GM12878 (cell line): ENCODE measurements at regions not wholly inside any gene's neighbourhood (a gene's known extent, or its start where the extent isn't known, plus 50 kb on each side); places are given as distances from the start of the nearest gene placed in this dataset.

Experiments used
- ATAC-seq: fragments of 200-7000 bp; cut with Tn5 transposase; 3 replicates; pipeline ENCODE4 v1.9.1; 2020; ENCODE audit warnings: mild to moderate bottlenecking, moderate library complexity
- BruUV-seq: library from RNA; stranded (reverse); fragments of 400-500 nt; replicated peaks from 2 replicates; lab custom pipeline; 2021; lab: Mats Ljungman, UMichigan
- CTCF ChIA-PET: fragments of 300-600 bp; sonication (Branson Sonifier 250); formaldehyde crosslinking; extraction: SDS; loops from one replicate; lab custom pipeline; 2021; ENCODE audit warnings: inconsistent platforms; lab: Yijun Ruan, JAX
- POLR2A ChIA-PET: fragments of 350-600 bp; formaldehyde crosslinking; extraction: SDS; loops from one replicate; lab custom pipeline; 2021; ENCODE audit warnings: inconsistent platforms; lab: Charles Lee
- RAD21 ChIA-PET: fragments of 300-600 bp; sonication (Branson Sonifier 250); formaldehyde crosslinking; loops from one replicate; lab custom pipeline; 2023; ENCODE audit warnings: antibody characterized with exemption; ENCODE audit not compliant: unreplicated experiment; lab: Charles Lee
- SMC1A ChIA-PET: fragments of 300-600 bp; sonication (Branson Sonifier 250); formaldehyde crosslinking; loops from one replicate; lab custom pipeline; 2023; ENCODE audit not compliant: unreplicated experiment, uncharacterized antibody; lab: Charles Lee
- DNase-seq: peaks from one replicate; pipeline ENCODE4 v3.0.0-alpha.2; 2011; ENCODE audit warnings: low read depth, low spot score
- FAIRE-seq: peaks from 3 replicates; lab custom pipeline; 2011; peaks lifted over from hg19 to GRCh38; lab: Jason Lieb, UNC
- H2AFZ ChIP-seq: 2 replicates; pipeline ENCODE4 v1.6.0; 2011; ENCODE audit warnings: low read depth, low read length, control low read depth; ENCODE audit not compliant: control insufficient read depth
- H3K27ac ChIP-seq: 2 replicates; pipeline ENCODE4 v1.5.1; 2011; ENCODE audit warnings: control low read depth; ENCODE audit not compliant: control insufficient read depth, insufficient read depth
- H3K27me3 ChIP-seq, 2 experiments: replicated peaks in 1 of 2; 2 replicates each; pipeline versions ENCODE4 v1.6.0 to v1.6.1; 2011; ENCODE audit warnings: low read length in 1 of 2; ENCODE audit not compliant: control insufficient read depth in 2 of 2, insufficient read depth in 2 of 2
- H3K36me3 ChIP-seq, 2 experiments: 2 replicates each; pipeline ENCODE4 v1.5.1; 2011; ENCODE audit warnings: low read length in 1 of 2; ENCODE audit not compliant: control insufficient read depth in 2 of 2, insufficient read depth in 2 of 2
- H3K4me1 ChIP-seq: 2 replicates; pipeline ENCODE4 v1.6.1; 2011; ENCODE audit warnings: mild to moderate bottlenecking, low read length, moderate library complexity, mixed read lengths; ENCODE audit not compliant: control insufficient read depth, insufficient read depth
- H3K4me2 ChIP-seq: 2 replicates; pipeline ENCODE4 v1.6.0; 2011; ENCODE audit warnings: control low read depth; ENCODE audit not compliant: control insufficient read depth, insufficient read depth
- H3K4me3 ChIP-seq: fragments of 200-600 bp; sonication (generic); 2 replicates; pipeline ENCODE4 v1.5.1; 2016
- H3K79me2 ChIP-seq: 2 replicates; pipeline ENCODE4 v1.6.0; 2011; ENCODE audit warnings: low read length; ENCODE audit not compliant: control insufficient read depth, insufficient read depth
- H3K9ac ChIP-seq: 2 replicates; pipeline ENCODE4 v1.8.0; 2011; ENCODE audit warnings: low read length, control low read depth, mixed read lengths; ENCODE audit not compliant: control insufficient read depth, insufficient read depth
- H3K9me3 ChIP-seq: replicated peaks from 3 replicates; pipeline ENCODE4 v1.5.1; 2011; ENCODE audit warnings: mild to moderate bottlenecking, low read length; ENCODE audit not compliant: control insufficient read depth, insufficient read depth
- H4K20me1 ChIP-seq: 2 replicates; pipeline ENCODE4 v1.6.0; 2011; ENCODE audit not compliant: control insufficient read depth, insufficient read depth
- BCLAF1 ChIP-seq: fragments of 450-650 bp; IDR thresholded peaks from 2 replicates; pipeline ENCODE4 v1.6.1; 2017; ENCODE audit warnings: antibody characterized with exemption, mild to moderate bottlenecking, moderate library complexity
- BRCA1 ChIP-seq: IDR thresholded peaks from 2 replicates; pipeline ENCODE4 v1.6.1; 2011; ENCODE audit warnings: low read depth, low read length, improper control_type of control experiment
- CHD4 ChIP-seq: fragments of 200-600 bp; sonication (generic); IDR thresholded peaks from 2 replicates; pipeline ENCODE4 v1.6.1; 2016; ENCODE audit warnings: mild to moderate bottlenecking
- HDGF ChIP-seq: fragments of 450-650 bp; IDR thresholded peaks from 2 replicates; pipeline ENCODE4 v1.6.1; 2016; ENCODE audit warnings: antibody characterized with exemption
- MYB ChIP-seq: fragments of 150-350 bp; IDR thresholded peaks from 2 replicates; pipeline ENCODE4 v1.6.1; 2014; ENCODE audit warnings: mild to moderate bottlenecking, low read depth, low read length, borderline replicate concordance
- SMAD1 ChIP-seq: fragments of 450-650 bp; IDR thresholded peaks from 2 replicates; pipeline ENCODE4 v1.6.1; 2018; ENCODE audit warnings: mild to moderate bottlenecking, low read depth; ENCODE audit not compliant: partially characterized antibody
- WGBS: methylation state at CpG from one replicate; pipeline ENCODE4 v1.1.6; 2016; ENCODE audit warnings: low lambda C conversion rate; ENCODE audit not compliant: insufficient replicate concordance, insufficient coverage; ENCODE audit errors: missing lambda C conversion rate; 5-methylcytosine and 5-hydroxymethylcytosine counted together
- in situ Hi-C: fragments of 300-500 bp; cut with MboI; formaldehyde crosslinking; loops from 9 replicates; pipeline ENCODE4 v1.14.3; 2018; ENCODE audit warnings: mixed read lengths
- intact Hi-C: fragments of 100-400 bp; cut with micrococcal nuclease; formaldehyde crosslinking; loops from one replicate; pipeline ENCODE4 v1.14.2; 2022; ENCODE audit not compliant: unreplicated experiment

GRCh38 chr7:16356301-16356958, 64.9 kb downstream of the CRPPA start:
- BruUV-seq = no TSS peak
- FAIRE-seq (no peak), DNase-seq (no peak)

More at GRCh38 chr7:16356301-16356958, 64.9 kb downstream of the CRPPA start:
- no peaks in the 10 kb centered on the region for H4K20me1 ChIP-seq
- SMC1A ChIA-PET = no interaction called here
- H3K27ac ChIP-seq = no peak overlapping the region
- no peak overlapping the region for H3K4me3 ChIP-seq
- WGBS = 15% methylated on average over 2 of the region's 2 CpGs
- POLR2A ChIA-PET = no interaction called here
- intact Hi-C loops (no loop called here), in situ Hi-C loops (no loop called here)
- H3K4me1 ChIP-seq = no peaks in the 10 kb centered on the region
- no peaks in the 10 kb centered on the region for H3K79me2 ChIP-seq
- H3K9ac ChIP-seq = no peak overlapping the region
- no peaks in the 10 kb centered on the region for H3K27me3 ChIP-seq
- H3K36me3 ChIP-seq = no peaks in the 10 kb centered on the region
- no peak overlapping the region for H2AFZ ChIP-seq
- RAD21 ChIA-PET = no interaction called here
- no peak for TF ChIP-seq MYB
- no peak for TF ChIP-seq CHD4
- no peak for TF ChIP-seq SMAD1
- no peak for TF ChIP-seq HDGF
- no peak for TF ChIP-seq BRCA1
- TF ChIP-seq BCLAF1 = no peak
- TF ChIP-seq, all 136 proteins: peak for 0
- no peak overlapping the region for H3K4me2 ChIP-seq
- no peak for ATAC-seq
- no peaks in the 10 kb centered on the region for H3K9me3 ChIP-seq
- CTCF ChIA-PET = no interaction called here
